ENCODE measurements at regions not wholly inside any gene's neighbourhood (a gene's known extent, or its start where the extent isn't known, plus 50 kb on each side); places are given as distances from the start of the nearest gene placed in this dataset.
"Not testable (repeated sequence)": the region's sequence is repeated elsewhere in the genome, so short reads cannot be mapped to it uniquely, and the experiment has no call there.

DNA sequence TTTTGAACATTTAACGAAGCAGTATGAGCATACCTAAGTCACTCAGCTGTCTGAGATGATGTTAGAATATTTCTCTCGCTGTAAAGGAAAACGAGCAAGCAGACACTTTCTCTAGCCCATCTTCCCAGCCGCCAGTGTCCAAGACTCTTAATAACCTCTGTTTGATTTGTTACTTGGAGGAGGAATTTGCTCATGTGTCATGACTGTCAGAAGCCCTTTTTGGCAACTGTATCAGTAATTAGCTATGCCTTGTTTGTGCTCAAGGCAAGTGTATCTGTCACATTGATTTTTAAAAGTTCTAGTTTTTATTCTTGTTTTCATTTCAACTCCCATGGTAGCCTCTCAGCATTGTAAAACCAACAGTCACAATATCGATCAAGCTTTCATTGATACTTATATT is 828.4 kb upstream of the SLC10A2 start:
- Histone ChIP-seq H3K27ac (no peak overlapping the region), H3K4me1 (no peaks in the 10 kb centered on the region), H3K9me3 (no peaks in the 10 kb centered on the region), H3K27me3 (ENCODE audit: low read depth) (no peaks in the 10 kb centered on the region), H3K4me3 (no peak overlapping the region), H3K36me3 (no peaks in the 10 kb centered on the region)
- intact Hi-C loops (cut with DNase I): no loop called here
- no peak for DNase-seq
- TF ChIP-seq CTCF (IDR thresholded peaks at IDR 0.05): no peak
- no peak for ATAC-seq

DNA sequence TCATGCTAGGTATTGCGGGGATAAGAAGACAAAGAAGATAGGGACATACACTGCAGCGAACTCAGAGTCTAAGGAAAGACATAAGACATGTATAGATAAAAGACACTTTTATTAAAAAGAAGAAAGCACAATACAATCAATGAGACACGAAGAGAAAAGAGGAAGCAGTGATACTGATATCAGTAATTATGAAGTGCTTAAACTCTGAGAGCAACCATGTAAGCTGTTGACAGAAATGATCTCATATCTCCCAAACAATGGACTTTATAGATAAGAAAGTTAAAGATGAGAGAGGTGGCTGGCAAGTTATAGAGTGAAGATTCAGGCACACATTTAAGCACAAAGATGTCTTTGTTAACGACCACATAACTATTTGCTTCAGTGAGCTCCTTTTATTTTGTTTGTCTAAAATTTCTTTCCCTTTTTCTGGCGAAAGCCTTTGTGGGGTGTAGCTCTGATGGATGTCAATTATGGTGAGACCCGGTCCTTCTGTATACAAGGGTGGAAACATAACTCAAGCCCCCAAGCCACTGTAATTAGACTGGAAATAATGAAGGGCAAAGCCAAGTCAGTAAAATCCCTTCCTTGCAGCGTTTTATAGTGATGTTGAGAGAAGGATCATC is 818.0 kb upstream of the SLC10A2 start:
- TF ChIP-seq CTCF (IDR thresholded peaks at IDR 0.05): no peak

DNA sequence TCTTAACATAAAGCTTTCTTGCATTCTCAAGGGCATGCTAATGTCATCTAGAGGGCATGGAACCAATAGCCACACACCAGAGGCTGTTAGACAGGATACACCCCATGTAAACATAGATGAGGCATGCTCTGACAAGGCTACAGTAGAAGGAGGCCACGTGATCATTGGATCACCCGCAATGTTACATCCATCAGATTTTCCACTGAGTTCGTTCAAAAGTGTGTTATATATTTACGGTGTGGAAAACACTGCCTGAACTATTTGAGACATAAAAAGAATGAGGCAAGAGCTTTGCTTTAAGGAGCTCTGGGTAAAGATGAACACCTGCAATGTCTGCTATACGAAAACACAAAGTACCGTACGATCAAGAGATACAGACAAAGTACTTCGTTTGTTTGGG is 817.5 kb upstream of the SLC10A2 start:
- no peak for TF ChIP-seq CTCF (IDR thresholded peaks at IDR 0.05)
- intact Hi-C loops (cut with DNase I): no loop called here
- no peak for ATAC-seq
- no peaks in the 10 kb centered on the region for H3K9me3 ChIP-seq
- DNase-seq: no peak
- H3K36me3 ChIP-seq: no peaks in the 10 kb centered on the region
- no peak overlapping the region for H3K27ac ChIP-seq
- H3K27me3 ChIP-seq (ENCODE audit: low read depth): no peaks in the 10 kb centered on the region
- H3K4me3 ChIP-seq: no peak overlapping the region
- peaks cover 6% of the 10 kb centered on the region for H3K4me1 ChIP-seq

More for the DNA sequence above, 818.0 kb upstream of the SLC10A2 start:
- no peak for ATAC-seq
- H3K27me3 ChIP-seq (ENCODE audit: low read depth): no peaks in the 10 kb centered on the region
- H3K27ac ChIP-seq: no peak overlapping the region
- H3K4me1 ChIP-seq: peaks cover 6% of the 10 kb centered on the region
- no peak overlapping the region for H3K4me3 ChIP-seq
- intact Hi-C loops (cut with DNase I): no loop called here
- DNase-seq: no peak
- no peaks in the 10 kb centered on the region for H3K9me3 ChIP-seq
- H3K36me3 ChIP-seq: no peaks in the 10 kb centered on the region

DNA sequence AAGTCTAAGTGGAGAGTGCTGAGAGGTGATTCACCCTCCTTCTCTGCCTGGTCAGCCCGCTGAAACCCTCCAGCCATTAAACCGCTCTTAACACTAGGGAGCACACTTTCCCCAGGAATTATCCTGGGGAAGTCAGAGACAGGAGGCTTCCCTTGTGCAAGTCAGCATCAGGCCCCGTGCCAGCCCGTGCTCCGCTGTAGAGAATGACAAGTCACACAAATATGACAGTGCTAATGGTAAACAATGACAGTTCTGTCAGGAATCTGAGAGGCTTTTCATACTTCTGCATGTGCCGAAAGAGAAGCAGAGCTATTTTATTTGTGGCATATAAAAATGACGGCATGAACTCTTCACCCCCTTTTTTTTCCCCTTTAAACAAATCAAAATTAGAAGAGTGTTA is 816.9 kb upstream of the SLC10A2 start:
- no peaks in the 10 kb centered on the region for H3K36me3 ChIP-seq
- TF ChIP-seq CTCF (IDR thresholded peaks at IDR 0.05): peak; percentile 52
- H3K9me3 ChIP-seq: no peaks in the 10 kb centered on the region
- H3K4me1 ChIP-seq: peaks cover 6% of the 10 kb centered on the region
- ATAC-seq (peak; percentile 89 to 96), DNase-seq (peak; percentile 82)
- intact Hi-C loops (cut with DNase I): no loop called here
- no peak overlapping the region for H3K27ac ChIP-seq
- no peaks in the 10 kb centered on the region for H3K27me3 ChIP-seq (ENCODE audit: low read depth)
- no peak overlapping the region for H3K4me3 ChIP-seq

GRCh38 chr13:103880146-103880545 is 813.9 kb upstream of the SLC10A2 start:
- H3K4me3 ChIP-seq; H3K27ac ChIP-seq; intact Hi-C loops (cut with DNase I); ATAC-seq; DNase-seq; H3K9me3 ChIP-seq; H3K27me3 ChIP-seq (ENCODE audit: low read depth); H3K4me1 ChIP-seq; H3K36me3 ChIP-seq: not testable (repeated sequence)

GRCh38 chr13:103878891-103879605 is 812.8 kb upstream of the SLC10A2 start:
- Histone ChIP-seq H3K9me3 (no peaks in the 10 kb centered on the region), H3K27ac (no peak overlapping the region), H3K4me3 (no peak overlapping the region), H3K4me1 (peaks cover 6% of the 10 kb centered on the region), H3K27me3 (ENCODE audit: low read depth) (no peaks in the 10 kb centered on the region), H3K36me3 (no peaks in the 10 kb centered on the region)
- TF ChIP-seq CTCF (IDR thresholded peaks at IDR 0.05): no peak
- intact Hi-C loops (cut with DNase I): no loop called here
- ATAC-seq: no peak
- DNase-seq: no peak
